ENCODE measurements at regions not wholly inside any gene's neighbourhood (a gene's known extent, or its start where the extent isn't known, plus 50 kb on each side); places are given as distances from the start of the nearest gene placed in this dataset.

DNA sequence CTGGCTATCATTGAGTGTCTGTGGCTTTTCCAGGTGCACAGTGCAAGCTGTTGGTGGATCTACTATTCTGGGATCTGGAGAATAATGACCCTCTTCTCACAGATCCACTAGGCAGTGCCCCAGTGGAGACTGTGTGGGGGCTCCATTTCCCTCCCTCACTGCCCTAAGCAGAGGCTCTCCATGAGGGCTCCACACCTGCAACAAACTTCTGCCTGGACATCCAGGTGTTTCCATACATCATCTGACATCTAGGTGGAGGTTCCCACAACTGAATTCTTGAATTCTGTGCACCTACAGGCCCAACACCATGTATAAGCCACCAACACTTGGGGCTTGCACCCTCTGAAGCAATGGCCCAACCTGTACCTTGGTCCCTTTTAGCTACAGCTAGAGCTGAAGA is 775.4 kb upstream of the CDH2 start:
- H3K9me3 Mint-ChIP-seq, result peaks cover 13% of the 10 kb centered on the region
- no peak overlapping the region for H3K4me3 Mint-ChIP-seq
- H3K27ac Mint-ChIP-seq, result no peak overlapping the region
- TF ChIP-seq, protein P1, sequence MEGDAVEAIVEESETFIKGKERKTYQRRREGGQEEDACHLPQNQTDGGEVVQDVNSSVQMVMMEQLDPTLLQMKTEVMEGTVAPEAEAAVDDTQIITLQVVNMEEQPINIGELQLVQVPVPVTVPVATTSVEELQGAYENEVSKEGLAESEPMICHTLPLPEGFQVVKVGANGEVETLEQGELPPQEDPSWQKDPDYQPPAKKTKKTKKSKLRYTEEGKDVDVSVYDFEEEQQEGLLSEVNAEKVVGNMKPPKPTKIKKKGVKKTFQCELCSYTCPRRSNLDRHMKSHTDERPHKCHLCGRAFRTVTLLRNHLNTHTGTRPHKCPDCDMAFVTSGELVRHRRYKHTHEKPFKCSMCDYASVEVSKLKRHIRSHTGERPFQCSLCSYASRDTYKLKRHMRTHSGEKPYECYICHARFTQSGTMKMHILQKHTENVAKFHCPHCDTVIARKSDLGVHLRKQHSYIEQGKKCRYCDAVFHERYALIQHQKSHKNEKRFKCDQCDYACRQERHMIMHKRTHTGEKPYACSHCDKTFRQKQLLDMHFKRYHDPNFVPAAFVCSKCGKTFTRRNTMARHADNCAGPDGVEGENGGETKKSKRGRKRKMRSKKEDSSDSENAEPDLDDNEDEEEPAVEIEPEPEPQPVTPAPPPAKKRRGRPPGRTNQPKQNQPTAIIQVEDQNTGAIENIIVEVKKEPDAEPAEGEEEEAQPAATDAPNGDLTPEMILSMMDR (IDR thresholded peaks at IDR 0.05), result no peak
- no peaks in the 10 kb centered on the region for H3K4me1 Mint-ChIP-seq (ENCODE audit: low read depth)
- H3K36me3 Mint-ChIP-seq (ENCODE audit: low read depth), result peaks cover 19% of the 10 kb centered on the region
- DNase-seq, result no peak
- no peaks in the 10 kb centered on the region for H3K27me3 Mint-ChIP-seq (ENCODE audit: insufficient read depth)

DNA sequence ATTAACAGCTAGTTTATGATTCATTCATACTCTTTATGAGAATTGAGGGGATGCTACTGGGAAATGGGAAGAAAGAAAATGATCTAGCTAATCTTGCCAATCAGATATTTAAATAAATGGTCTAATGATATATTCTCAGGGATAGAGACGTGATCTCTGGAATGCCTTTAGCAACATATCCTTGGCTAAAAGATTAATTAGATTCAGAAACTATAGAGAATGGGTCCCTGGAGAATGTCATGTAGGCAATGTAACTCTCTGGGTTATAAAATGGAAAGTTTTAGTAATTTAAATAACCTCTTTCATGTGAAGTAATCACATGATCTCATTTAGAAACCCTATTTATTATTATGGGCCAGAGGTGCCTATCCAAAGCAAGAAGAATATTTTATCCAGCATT is 771.0 kb upstream of the CDH2 start:
- TF ChIP-seq, protein P1 (IDR thresholded peaks at IDR 0.05), result no peak
- Mint-ChIP-seq H3K4me3 (no peak overlapping the region), H3K36me3 (ENCODE audit: low read depth) (peaks cover 11% of the 10 kb centered on the region), H3K27me3 (ENCODE audit: insufficient read depth) (no peaks in the 10 kb centered on the region), H3K9me3 (peaks cover 8% of the 10 kb centered on the region), H3K27ac (no peak overlapping the region), H3K4me1 (ENCODE audit: low read depth) (no peaks in the 10 kb centered on the region)
- DNase-seq, result no peak

DNA sequence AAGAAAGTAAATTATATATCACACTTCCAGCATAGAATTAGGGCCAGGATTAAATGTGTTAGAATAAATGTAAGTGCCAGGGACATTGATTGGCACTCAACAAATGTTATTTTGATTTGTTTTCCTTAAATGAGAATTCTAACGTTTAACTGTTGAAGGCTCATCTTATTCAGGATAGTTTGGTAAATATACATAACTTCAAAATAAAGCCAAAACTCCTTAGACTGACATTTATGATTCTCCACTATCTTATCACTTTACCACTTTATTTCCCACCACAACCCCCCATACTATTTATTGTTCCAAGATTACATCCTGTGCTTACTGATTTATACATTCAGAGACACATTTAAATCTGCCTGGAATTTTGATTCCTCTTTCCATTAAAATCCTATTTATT is 769.5 kb upstream of the CDH2 start:
- Mint-ChIP-seq H3K36me3 (ENCODE audit: low read depth) (peaks cover 4% of the 10 kb centered on the region; the same call in 1 of the 2 replicates), H3K27ac (no peak overlapping the region), H3K27me3 (ENCODE audit: insufficient read depth) (no peaks in the 10 kb centered on the region), H3K4me3 (no peak overlapping the region), H3K9me3 (no peaks in the 10 kb centered on the region), H3K4me1 (ENCODE audit: low read depth) (no peaks in the 10 kb centered on the region)
- TF ChIP-seq, protein P1 (IDR thresholded peaks at IDR 0.05), result no peak
- no peak for DNase-seq

DNA sequence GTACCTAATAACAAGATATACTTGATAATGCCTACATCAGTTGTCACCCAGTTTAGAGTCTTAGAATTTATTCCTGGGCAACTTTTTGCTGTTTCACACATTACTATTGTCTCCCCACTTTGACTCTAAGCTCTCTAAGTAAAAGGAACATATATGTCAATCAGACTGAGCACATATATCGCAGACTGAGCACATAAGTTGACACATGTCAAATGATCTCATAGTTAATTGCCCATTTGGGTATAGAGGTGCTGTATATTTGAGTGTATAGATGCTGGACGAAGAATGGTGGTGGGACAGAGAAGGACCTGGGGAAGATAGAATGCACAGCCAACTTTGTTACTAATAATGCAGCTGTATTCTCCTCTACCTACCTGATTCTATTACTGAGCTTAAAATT is 746.0 kb upstream of the CDH2 start:
- H3K9me3 Mint-ChIP-seq, result no peaks in the 10 kb centered on the region
- no peaks in the 10 kb centered on the region; the same call in 1 of the 2 replicates for H3K27me3 Mint-ChIP-seq (ENCODE audit: insufficient read depth)
- H3K4me3 Mint-ChIP-seq, result no peak overlapping the region
- H3K4me1 Mint-ChIP-seq (ENCODE audit: low read depth), result peaks cover 14% of the 10 kb centered on the region; the same call in 1 of the 2 replicates
- TF ChIP-seq, protein P1 (IDR thresholded peaks at IDR 0.05), result no peak
- no peak overlapping the region for H3K27ac Mint-ChIP-seq
- no peak for DNase-seq
- no peaks in the 10 kb centered on the region for H3K36me3 Mint-ChIP-seq (ENCODE audit: low read depth)

DNA sequence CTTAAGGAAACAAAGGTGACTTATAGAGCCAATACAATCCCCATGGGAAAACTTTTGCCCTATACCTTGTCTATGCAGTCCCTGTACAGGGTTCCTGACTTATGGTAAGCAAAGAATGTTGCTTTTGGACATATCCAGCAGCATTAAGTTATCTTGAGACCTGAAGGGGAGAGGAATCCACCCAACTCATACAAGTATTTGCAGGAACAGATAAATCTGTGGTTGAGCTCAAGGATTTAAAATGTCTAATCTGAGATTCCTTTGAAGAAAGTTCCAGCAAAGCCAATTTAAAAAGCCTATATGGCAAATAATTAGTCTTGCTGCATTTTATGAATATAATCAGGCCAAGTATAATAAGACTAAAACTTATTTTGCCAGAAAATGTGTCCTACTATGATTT is 739.5 kb upstream of the CDH2 start:
- TF ChIP-seq, protein P1 (IDR thresholded peaks at IDR 0.05), result no peak
- DNase-seq, result no peak
- peaks cover 7% of the 10 kb centered on the region for H3K36me3 Mint-ChIP-seq (ENCODE audit: low read depth)
- no peak overlapping the region for H3K4me3 Mint-ChIP-seq
- no peak overlapping the region for H3K27ac Mint-ChIP-seq
- H3K9me3 Mint-ChIP-seq, result peaks cover 11% of the 10 kb centered on the region
- H3K4me1 Mint-ChIP-seq (ENCODE audit: low read depth), result peaks cover 6% of the 10 kb centered on the region; the same call in 1 of the 2 replicates
- H3K27me3 Mint-ChIP-seq (ENCODE audit: insufficient read depth), result no peaks in the 10 kb centered on the region

DNA sequence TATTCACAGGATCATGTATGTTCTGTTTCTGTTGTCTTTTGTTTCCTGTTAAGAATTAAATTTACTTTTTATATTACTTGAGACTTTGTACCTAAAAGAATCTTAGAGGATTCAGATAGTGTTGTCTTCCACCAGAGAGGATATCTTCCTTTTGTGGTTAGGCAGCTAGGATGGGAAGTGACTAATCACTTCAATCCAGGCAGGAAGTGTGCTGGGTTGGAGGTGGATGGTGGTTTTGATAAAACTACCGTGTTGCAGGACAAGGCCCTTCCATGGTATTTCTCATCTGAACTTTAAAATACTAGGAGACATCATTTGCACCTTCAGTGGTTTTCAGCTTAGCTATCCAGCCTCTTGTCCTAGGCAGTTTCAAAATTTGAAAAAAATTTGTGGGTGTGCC is 728.6 kb upstream of the CDH2 start:
- H3K4me3 Mint-ChIP-seq, result peak overlapping the region; percentile 53
- TF ChIP-seq, protein P1 (IDR thresholded peaks at IDR 0.05), result no peak

More for the DNA sequence above, 728.6 kb upstream of the CDH2 start:
- H3K9me3 Mint-ChIP-seq, result no peaks in the 10 kb centered on the region; the same call in 1 of the 2 replicates
- H3K4me1 Mint-ChIP-seq (ENCODE audit: low read depth), result peaks cover 48% of the 10 kb centered on the region
- peak overlapping the region; percentile 63 for H3K27ac Mint-ChIP-seq
- no peaks in the 10 kb centered on the region for H3K27me3 Mint-ChIP-seq (ENCODE audit: insufficient read depth)
- H3K36me3 Mint-ChIP-seq (ENCODE audit: low read depth), result peaks cover 13% of the 10 kb centered on the region
- peak; percentile 48 for DNase-seq

Data from HFFc6 (cell line).